ENCODE measurements at regions not wholly inside any gene's neighbourhood (a gene's known extent, or its start where the extent isn't known, plus 50 kb on each side); places are given as distances from the start of the nearest gene placed in this dataset.
"Not testable (repeated sequence)": the region's sequence is repeated elsewhere in the genome, so short reads cannot be mapped to it uniquely, and the experiment has no call there.

- TF ChIP-seq POLR2A (IDR thresholded peaks at IDR 0.05), result no peak
- TF ChIP-seq CTCF (IDR thresholded peaks at IDR 0.05), result no peak
- Histone ChIP-seq H3K4me1 (no peaks in the 10 kb centered on the region), H3K27me3 (no peaks in the 10 kb centered on the region), H3K36me3 (no peaks in the 10 kb centered on the region), H3K4me3 (no peak overlapping the region), H3K27ac (no peak overlapping the region), H3K9me3 (no peaks in the 10 kb centered on the region)
- intact Hi-C loops (cut with DNase I; ENCODE audit: low total_unique reads), result no loop called here
- no peak for DNase-seq
These were observed 70.2 kb downstream of the MTNR1B start for GRCh38 chr11:93039531-93040240.

- H3K4me3 ChIP-seq, result no peak overlapping the region
- no peaks in the 10 kb centered on the region for H3K36me3 ChIP-seq
- H3K27ac ChIP-seq, result no peak overlapping the region
- H3K4me1 ChIP-seq, result no peaks in the 10 kb centered on the region
- DNase-seq, result no peak
- H3K27me3 ChIP-seq, result no peaks in the 10 kb centered on the region
- intact Hi-C loops (cut with DNase I; ENCODE audit: low total_unique reads), result no loop called here
- no peak for TF ChIP-seq POLR2A (IDR thresholded peaks at IDR 0.05)
- no peak for TF ChIP-seq CTCF (IDR thresholded peaks at IDR 0.05)
- no peaks in the 10 kb centered on the region for H3K9me3 ChIP-seq
These were observed 72.2 kb downstream of the MTNR1B start for GRCh38 chr11:93041682-93042081.

- H3K36me3 ChIP-seq; H3K27ac ChIP-seq; H3K27me3 ChIP-seq; H3K4me1 ChIP-seq; H3K4me3 ChIP-seq; intact Hi-C loops (cut with DNase I; ENCODE audit: low total_unique reads); H3K9me3 ChIP-seq; DNase-seq: not testable (repeated sequence)
These were observed 73.7 kb downstream of the MTNR1B start for GRCh38 chr11:93043186-93043585.

- Histone ChIP-seq H3K4me3 (no peak overlapping the region), H3K4me1 (no peaks in the 10 kb centered on the region), H3K9me3 (no peaks in the 10 kb centered on the region), H3K36me3 (no peaks in the 10 kb centered on the region), H3K27ac (no peak overlapping the region), H3K27me3 (no peaks in the 10 kb centered on the region)
- intact Hi-C loops (cut with DNase I; ENCODE audit: low total_unique reads), result no loop called here
- no peak for DNase-seq
- TF ChIP-seq POLR2A (IDR thresholded peaks at IDR 0.05), result no peak
- TF ChIP-seq CTCF (IDR thresholded peaks at IDR 0.05), result no peak
These were observed 80.3 kb downstream of the MTNR1B start for GRCh38 chr11:93049740-93050139.

GRCh38 chr11:93051186-93051585, 81.7 kb downstream of the MTNR1B start:
- H3K4me1 ChIP-seq, result no peaks in the 10 kb centered on the region
- no peak overlapping the region for H3K4me3 ChIP-seq
- DNase-seq, result no peak
- H3K27me3 ChIP-seq, result no peaks in the 10 kb centered on the region
- TF ChIP-seq POLR2A (IDR thresholded peaks at IDR 0.05) (no peak), CTCF (IDR thresholded peaks at IDR 0.05) (no peak)
- no peaks in the 10 kb centered on the region for H3K36me3 ChIP-seq
- intact Hi-C loops (cut with DNase I; ENCODE audit: low total_unique reads), result no loop called here
- no peak overlapping the region for H3K27ac ChIP-seq
- no peaks in the 10 kb centered on the region for H3K9me3 ChIP-seq

- H3K27ac ChIP-seq, result no peak overlapping the region
- TF ChIP-seq CTCF (IDR thresholded peaks at IDR 0.05), result no peak
- no peak for TF ChIP-seq POLR2A (IDR thresholded peaks at IDR 0.05)
- intact Hi-C loops (cut with DNase I; ENCODE audit: low total_unique reads), result no loop called here
- DNase-seq, result no peak
- no peak overlapping the region for H3K4me3 ChIP-seq
- H3K36me3 ChIP-seq, result no peaks in the 10 kb centered on the region
- no peaks in the 10 kb centered on the region for H3K27me3 ChIP-seq
- no peaks in the 10 kb centered on the region for H3K4me1 ChIP-seq
- no peaks in the 10 kb centered on the region for H3K9me3 ChIP-seq
These were observed 84.4 kb downstream of the MTNR1B start for GRCh38 chr11:93053864-93054263.
